ENCODE measurements at regions not wholly inside any gene's neighbourhood (a gene's known extent, or its start where the extent isn't known, plus 50 kb on each side); places are given as distances from the start of the nearest gene placed in this dataset.

GRCh38 chr6:18640134-18640533 lies 253.0 kb downstream of the RNF144B start:
- no peak for TF ChIP-seq ZNF431 (CRISPR knock-in tag; IDR thresholded peaks at IDR 0.05)
- no peak for TF ChIP-seq NR2F6 (CRISPR knock-in tag; IDR thresholded peaks at IDR 0.05)
